Duodenal mucosa (tissue), 2 donors: ENCODE measurements at regions not wholly inside any gene's neighbourhood (a gene's known extent, or its start where the extent isn't known, plus 50 kb on each side); places are given as distances from the start of the nearest gene placed in this dataset.

Experiments
- H3K27ac ChIP-seq: one replicate; pipeline ENCODE4 v1.7.0; 2013; ENCODE audit warnings: low read depth, low read length
- H3K27me3 ChIP-seq, 2 donors: one replicate each; pipeline ENCODE4 v1.7.0; 2013; ENCODE audit warnings: low read length in 2 of 2, control low read depth in 1 of 2; ENCODE audit not compliant: insufficient read depth in 2 of 2, control insufficient read depth in 1 of 2
- H3K36me3 ChIP-seq, 2 donors: one replicate each; pipeline ENCODE4 v1.7.0; 2013; ENCODE audit warnings: low read length in 2 of 2, control low read depth in 1 of 2; ENCODE audit not compliant: insufficient read depth in 2 of 2, control insufficient read depth in 1 of 2
- H3K4me1 ChIP-seq, 2 donors: one replicate each; pipeline ENCODE4 v1.7.0; 2013; ENCODE audit warnings: low read length in 2 of 2, control low read depth in 1 of 2; ENCODE audit not compliant: insufficient read depth in 2 of 2, control insufficient read depth in 1 of 2
- H3K4me3 ChIP-seq, 2 donors: one replicate each; pipeline ENCODE4 v1.7.0; 2013; ENCODE audit warnings: low read length in 2 of 2, low read depth in 1 of 2
- H3K9ac ChIP-seq, 2 donors: one replicate each; pipeline ENCODE4 v1.7.0; 2013; ENCODE audit warnings: low read length in 2 of 2, low read depth in 1 of 2
- H3K9me3 ChIP-seq, 2 donors: one replicate each; pipeline ENCODE4 v1.7.0; 2013; ENCODE audit warnings: low read length in 2 of 2, control low read depth in 1 of 2; ENCODE audit not compliant: control insufficient read depth in 1 of 2

DNA sequence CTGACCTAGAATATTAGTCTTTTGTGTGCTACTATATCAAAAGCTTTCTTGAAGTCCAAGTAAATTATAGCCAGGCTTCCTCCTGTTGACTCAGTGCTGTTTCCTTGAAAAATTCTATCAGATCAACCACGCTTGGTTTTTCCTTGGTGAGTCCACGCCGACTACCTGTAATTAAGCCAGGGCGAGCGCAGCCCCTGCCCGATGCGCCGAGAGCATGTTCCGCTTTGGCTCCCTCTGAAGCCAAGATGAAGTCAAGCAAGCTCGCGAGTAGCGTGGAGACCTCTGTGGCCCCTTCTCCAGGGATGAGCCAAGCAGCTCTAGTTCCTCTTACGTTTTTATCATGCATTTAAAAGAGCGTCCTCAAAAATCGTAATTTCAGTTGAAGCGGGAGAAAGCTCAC lies 641.2 kb downstream of the CDH26 start:
- H3K27ac ChIP-seq, result no peak overlapping the region
- H3K9ac ChIP-seq, result no peak overlapping the region
- no peak overlapping the region for H3K4me3 ChIP-seq
- no peaks in the 10 kb centered on the region for H3K36me3 ChIP-seq
- no peaks in the 10 kb centered on the region for H3K27me3 ChIP-seq
- H3K9me3 ChIP-seq, result no peaks in the 10 kb centered on the region
- H3K4me1 ChIP-seq, result no peaks in the 10 kb centered on the region

GRCh38 chr20:60600036-60600435 lies 641.8 kb downstream of the CDH26 start:
- Histone ChIP-seq H3K4me3 (no peak overlapping the region), H3K9ac (no peak overlapping the region), H3K27ac (no peak overlapping the region), H3K4me1 (no peaks in the 10 kb centered on the region), H3K27me3 (no peaks in the 10 kb centered on the region), H3K9me3 (no peaks in the 10 kb centered on the region), H3K36me3 (no peaks in the 10 kb centered on the region)

DNA sequence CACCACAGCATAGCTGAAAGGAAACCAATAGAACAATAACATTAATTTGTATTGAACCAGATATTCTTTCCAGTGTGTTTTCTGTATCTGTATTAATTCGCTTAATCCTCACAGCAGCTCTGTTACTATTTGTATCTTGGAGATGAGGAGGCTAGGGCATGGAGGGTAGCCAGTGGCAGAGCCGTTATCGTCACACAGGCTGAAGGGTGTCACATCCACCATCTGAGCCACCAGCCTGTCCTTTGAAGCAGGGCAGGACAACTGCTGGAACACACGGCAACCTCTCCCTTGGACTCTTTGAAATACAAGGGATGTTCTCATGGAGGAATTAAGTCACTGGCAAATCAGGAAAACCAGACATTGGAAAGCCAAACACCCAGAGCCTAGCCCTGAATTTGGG lies 628.0 kb upstream of the CDH4 start:
- Histone ChIP-seq H3K27ac (no peak overlapping the region), H3K36me3 (no peaks in the 10 kb centered on the region), H3K4me1 (no peaks in the 10 kb centered on the region), H3K9ac (no peak overlapping the region), H3K27me3 (no peaks in the 10 kb centered on the region), H3K4me3 (no peak overlapping the region), H3K9me3 (peaks cover 2 to 9% of the 10 kb centered on the region in 2 donors)

DNA sequence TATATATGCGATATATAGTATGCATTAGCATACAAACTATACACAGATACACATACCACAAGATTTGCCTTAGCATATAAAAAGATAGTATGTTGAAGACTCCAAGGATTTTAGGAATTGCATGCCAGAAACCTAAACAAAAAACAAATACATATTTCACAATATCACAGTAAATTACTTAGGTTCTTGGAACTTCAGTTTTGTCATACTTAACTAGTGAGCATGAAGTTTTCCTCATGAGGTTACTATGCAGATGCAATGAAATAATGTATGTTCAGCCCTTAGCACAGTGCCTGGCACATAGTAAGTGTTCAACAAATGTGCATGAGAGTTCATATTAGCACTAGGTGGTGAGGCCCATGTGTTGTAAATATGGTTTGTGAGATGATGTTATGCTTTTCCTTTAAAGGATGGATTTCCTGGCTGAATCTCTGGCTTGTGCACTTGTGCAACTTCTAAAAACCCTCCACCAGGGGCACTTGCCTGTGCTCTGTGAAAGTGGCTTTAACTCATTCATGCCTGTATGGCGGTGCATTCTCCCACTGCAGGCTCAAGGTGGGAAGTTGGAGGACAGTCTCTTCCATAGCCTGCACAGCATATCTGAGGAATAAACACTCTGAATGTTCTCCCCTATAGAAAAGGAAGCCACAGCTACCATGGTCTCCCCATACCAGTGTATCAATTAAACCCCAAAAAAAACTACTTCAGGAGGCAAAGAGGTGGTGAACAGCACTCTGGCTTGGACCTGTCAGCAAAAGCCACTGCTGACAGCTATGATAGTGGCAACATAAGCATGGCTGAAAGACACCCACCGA lies 624.1 kb upstream of the CDH4 start:
- Histone ChIP-seq H3K4me1 (no peaks in the 10 kb centered on the region), H3K27me3 (no peaks in the 10 kb centered on the region), H3K4me3 (no peak overlapping the region), H3K27ac (no peak overlapping the region), H3K36me3 (no peaks in the 10 kb centered on the region), H3K9me3 (peaks cover 2 to 10% of the 10 kb centered on the region in 2 donors), H3K9ac (no peak overlapping the region)

DNA sequence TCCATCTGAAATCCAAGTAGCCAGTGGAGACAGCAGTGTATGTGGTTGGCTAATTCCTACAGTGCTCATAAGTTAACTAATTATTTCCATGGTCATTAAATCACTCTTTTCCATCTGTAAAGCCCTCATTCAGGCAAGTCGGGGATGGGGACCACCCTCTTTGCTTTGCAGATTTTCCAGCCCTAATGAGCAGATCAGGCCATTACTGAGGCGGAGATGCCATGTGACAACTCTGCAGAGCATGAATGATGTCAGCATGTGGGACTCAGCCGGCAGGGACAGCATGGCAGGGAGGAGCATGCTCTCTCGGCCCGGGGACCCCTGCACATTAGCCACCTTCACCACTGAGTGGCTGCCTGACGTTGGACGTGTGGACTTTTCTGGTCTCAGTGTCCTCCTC lies 623.3 kb upstream of the CDH4 start:
- H3K9ac ChIP-seq, result no peak overlapping the region
- peaks cover 2 to 10% of the 10 kb centered on the region in 2 donors for H3K9me3 ChIP-seq
- no peak overlapping the region for H3K27ac ChIP-seq
- H3K4me3 ChIP-seq, result no peak overlapping the region
- no peaks in the 10 kb centered on the region for H3K27me3 ChIP-seq
- H3K36me3 ChIP-seq, result no peaks in the 10 kb centered on the region
- no peaks in the 10 kb centered on the region for H3K4me1 ChIP-seq

- no peak overlapping the region for H3K27ac ChIP-seq
- H3K4me1 ChIP-seq, result no peaks in the 10 kb centered on the region
- no peak overlapping the region for H3K4me3 ChIP-seq
- no peak overlapping the region for H3K9ac ChIP-seq
- H3K36me3 ChIP-seq, result no peaks in the 10 kb centered on the region
- no peaks in the 10 kb centered on the region for H3K27me3 ChIP-seq
- peaks cover 2 to 10% of the 10 kb centered on the region in 2 donors for H3K9me3 ChIP-seq
These were observed 622.9 kb upstream of the CDH4 start for GRCh38 chr20:60629206-60629605.

GRCh38 chr20:60630609-60631008 lies 621.5 kb upstream of the CDH4 start:
- no peaks in the 10 kb centered on the region for H3K27me3 ChIP-seq
- peaks cover 2 to 10% of the 10 kb centered on the region in 2 donors for H3K9me3 ChIP-seq
- H3K9ac ChIP-seq, result no peak overlapping the region
- H3K27ac ChIP-seq, result no peak overlapping the region
- no peaks in the 10 kb centered on the region for H3K4me1 ChIP-seq
- no peak overlapping the region for H3K4me3 ChIP-seq
- H3K36me3 ChIP-seq, result no peaks in the 10 kb centered on the region

DNA sequence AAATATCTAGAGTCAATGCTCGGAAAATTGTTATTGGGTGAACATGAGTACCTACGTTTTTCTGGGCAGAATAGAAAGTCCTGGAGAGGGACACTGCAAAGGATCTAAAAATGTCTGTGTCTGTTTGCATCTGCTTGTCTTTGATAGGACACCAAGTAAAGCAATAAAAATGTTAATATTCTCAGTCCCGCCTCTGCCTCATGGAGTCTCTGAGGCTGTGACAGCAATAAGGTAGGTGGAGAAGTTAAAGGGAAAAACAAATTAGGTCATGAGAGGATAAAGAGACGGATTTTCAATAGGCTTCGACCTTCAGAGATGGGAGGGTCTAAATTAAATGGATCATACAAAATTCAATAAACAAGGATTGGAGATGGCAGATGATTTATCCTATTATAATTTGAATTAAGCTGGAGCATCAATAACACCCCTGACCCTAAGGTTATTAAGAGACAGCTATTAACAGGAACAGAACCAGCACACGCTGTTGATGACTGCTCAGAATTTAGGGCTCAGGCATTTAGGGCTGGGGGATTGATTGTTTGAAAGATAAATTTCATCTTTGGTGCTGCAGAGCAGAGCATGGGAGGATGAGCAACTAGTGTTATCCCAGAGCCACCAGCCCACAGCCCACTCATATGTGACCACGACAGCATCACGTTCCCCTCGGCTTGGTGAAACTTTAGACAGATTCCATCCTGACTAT lies 620.3 kb upstream of the CDH4 start:
- H3K27ac ChIP-seq, result no peak overlapping the region
- H3K4me3 ChIP-seq, result no peak overlapping the region
- H3K9me3 ChIP-seq, result peaks cover 2 to 10% of the 10 kb centered on the region in 2 donors
- H3K9ac ChIP-seq, result no peak overlapping the region
- H3K4me1 ChIP-seq, result no peaks in the 10 kb centered on the region
- no peaks in the 10 kb centered on the region for H3K27me3 ChIP-seq
- H3K36me3 ChIP-seq, result no peaks in the 10 kb centered on the region

GRCh38 chr20:60632391-60633262 lies 619.4 kb upstream of the CDH4 start:
- no peaks in the 10 kb centered on the region for H3K4me1 ChIP-seq
- H3K27ac ChIP-seq, result no peak overlapping the region
- H3K4me3 ChIP-seq, result no peak overlapping the region
- peaks cover 2 to 10% of the 10 kb centered on the region in 2 donors for H3K9me3 ChIP-seq
- H3K9ac ChIP-seq, result no peak overlapping the region
- no peaks in the 10 kb centered on the region for H3K27me3 ChIP-seq
- no peaks in the 10 kb centered on the region for H3K36me3 ChIP-seq
